ENCODE measurements at regions not wholly inside any gene's neighbourhood (a gene's known extent, or its start where the extent isn't known, plus 50 kb on each side); places are given as distances from the start of the nearest gene placed in this dataset.

- TF ChIP-seq CTCF (conservative IDR thresholded peaks at IDR 0.05; ENCODE audit: low read length) (no peak), EZH2phosphoT487 (IDR thresholded peaks at IDR 0.05; ENCODE audit: borderline replicate concordance, low read depth, low read length) (no peak)
Observed at GRCh38 chr7:45971171-45971570, 50.1 kb upstream of the IGFBP3 start.
